HG02884 (cell line): ENCODE measurements at regions not wholly inside any gene's neighbourhood (a gene's known extent, or its start where the extent isn't known, plus 50 kb on each side); places are given as distances from the start of the nearest gene placed in this dataset.

Experiments
- ATAC-seq: cut with Tn5 transposase; IDR thresholded peaks from one replicate; pipeline ENCODE4 v1.9.1; 2021; ENCODE audit warnings: mild to moderate bottlenecking, moderate library complexity; ENCODE audit not compliant: unreplicated experiment

- no peak for ATAC-seq
Observed at GRCh38 chr10:4503076-4503475, 322.9 kb upstream of the AKR1E2 start.

DNA sequence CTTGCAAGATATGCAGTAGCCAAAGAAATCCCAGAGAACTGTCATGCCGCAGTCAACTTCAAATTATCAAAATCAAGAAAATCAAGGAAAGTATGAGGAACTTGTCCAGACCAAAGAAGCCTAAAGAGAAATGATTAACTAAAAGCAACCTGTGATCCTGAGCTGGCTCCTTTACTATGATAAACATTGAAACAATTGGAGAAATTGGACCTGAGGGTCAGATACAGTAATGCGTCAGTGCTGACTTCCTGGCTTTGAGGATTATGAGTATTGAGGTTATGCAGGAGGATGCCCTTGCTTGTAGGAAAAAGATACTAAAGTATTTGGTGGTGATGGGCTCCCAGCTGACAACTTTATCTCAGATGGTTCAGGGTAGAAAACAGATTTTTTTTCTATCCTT is 324.7 kb upstream of the AKR1E2 start:
- no peak for ATAC-seq

DNA sequence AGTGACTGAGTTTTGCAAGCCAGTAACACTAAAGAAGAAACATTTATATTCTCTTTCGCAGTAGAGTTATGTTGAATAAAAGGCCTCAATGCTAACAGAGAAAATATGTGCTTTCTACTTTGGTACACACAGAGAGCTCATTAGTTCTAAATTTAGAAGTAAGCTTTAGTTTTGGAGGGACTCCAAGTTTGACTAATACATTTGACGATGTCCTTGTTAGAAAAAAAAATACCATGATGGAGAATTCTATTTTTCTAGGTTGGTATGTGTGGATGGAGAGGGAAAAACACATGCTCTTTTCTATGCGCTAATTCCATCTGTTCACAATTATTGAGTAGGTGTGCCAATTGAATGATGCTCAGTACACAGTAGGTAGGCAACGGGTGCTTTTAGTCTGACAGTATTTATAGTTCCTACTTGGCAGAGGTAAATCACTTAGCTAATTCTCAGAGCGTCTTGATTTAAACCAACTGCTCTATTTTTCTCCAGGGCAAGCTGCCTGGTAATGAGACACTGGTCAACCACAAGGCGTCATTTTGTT is 327.2 kb upstream of the AKR1E2 start:
- no peak for ATAC-seq

GRCh38 chr10:4494551-4494950 is 331.5 kb upstream of the AKR1E2 start:
- ATAC-seq = no peak

DNA sequence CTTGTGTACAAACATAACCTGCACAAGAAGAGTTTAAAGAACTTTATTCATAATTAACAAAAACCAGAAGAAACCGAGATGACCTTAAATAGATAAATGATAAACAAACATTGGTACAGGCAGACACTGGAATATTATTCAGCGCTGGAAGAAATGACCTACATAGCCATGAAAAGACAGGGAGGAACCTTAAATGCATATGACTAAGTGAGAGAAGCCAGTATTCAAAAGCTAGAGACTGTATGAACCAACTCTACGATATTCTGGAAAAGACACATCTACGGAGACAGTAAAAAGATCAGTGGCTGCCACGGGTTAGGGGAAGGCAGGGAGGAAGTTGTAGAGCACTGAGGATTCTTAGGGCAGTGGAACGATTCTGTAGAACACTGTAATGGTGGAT is 333.8 kb upstream of the AKR1E2 start:
- ATAC-seq = no peak

DNA sequence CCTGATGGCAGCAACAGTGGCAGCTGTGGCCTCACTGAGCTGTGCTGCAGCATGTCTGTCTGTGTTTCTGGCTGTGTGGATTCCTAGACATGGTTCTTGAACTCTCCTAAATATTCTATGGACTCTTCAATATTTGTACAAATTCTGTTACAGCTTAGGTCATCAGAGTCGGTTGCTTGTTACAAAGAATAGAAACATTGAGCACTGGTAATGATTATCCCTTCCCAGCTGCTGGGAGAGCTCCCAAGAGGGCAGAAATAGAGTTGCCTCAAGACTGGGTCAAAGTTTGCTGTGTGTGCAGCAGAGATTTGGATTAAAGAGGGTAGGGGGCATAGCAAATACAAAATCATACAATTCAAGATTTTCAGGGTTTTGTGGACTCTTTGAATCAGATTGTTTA is 337.1 kb upstream of the AKR1E2 start:
- ATAC-seq = no peak

DNA sequence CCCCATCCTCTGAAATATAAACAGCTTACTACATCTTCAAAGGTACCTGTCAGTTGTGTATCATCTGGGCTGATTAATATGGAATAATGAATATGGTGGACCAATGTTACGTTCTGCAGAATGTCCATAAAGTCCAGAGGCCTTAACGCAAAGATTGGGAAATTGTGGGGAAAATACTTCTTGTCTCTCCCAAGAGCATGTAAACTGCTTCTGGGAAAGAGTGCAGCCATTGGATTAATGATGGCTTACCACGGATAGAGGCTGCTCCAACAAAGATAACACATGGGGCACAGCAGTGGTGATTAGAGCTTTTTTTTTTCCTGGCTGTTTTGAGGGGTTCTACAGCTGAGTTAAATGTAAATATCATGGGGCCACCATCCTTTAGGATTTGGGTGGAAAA is 340.4 kb upstream of the AKR1E2 start:
- ATAC-seq = no peak

GRCh38 chr10:4483811-4484210 is 342.2 kb upstream of the AKR1E2 start:
- ATAC-seq = no peak

GRCh38 chr10:4482659-4483058 is 343.3 kb upstream of the AKR1E2 start:
- ATAC-seq = no peak

GRCh38 chr10:4481192-4481591 is 344.8 kb upstream of the AKR1E2 start:
- no peak for ATAC-seq

DNA sequence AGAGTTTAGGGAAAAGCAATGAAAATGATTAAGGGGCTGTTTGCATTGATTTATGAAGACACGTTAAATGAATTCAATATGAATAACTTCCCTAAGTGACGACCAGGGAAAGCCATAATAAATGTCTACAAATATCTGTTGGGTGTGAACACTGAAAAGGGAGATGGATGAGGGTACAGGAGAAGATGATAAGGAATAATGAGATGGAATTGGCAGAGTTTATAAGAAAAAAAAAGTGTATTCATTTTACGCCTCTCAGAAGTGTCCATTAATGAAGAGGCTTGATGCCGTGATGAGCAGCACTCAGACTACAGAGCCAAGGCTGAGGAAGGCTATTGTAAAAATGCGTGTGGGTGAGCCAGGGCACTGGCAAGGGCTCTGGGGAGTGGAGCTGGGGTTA is 346.7 kb upstream of the AKR1E2 start:
- ATAC-seq = no peak

DNA sequence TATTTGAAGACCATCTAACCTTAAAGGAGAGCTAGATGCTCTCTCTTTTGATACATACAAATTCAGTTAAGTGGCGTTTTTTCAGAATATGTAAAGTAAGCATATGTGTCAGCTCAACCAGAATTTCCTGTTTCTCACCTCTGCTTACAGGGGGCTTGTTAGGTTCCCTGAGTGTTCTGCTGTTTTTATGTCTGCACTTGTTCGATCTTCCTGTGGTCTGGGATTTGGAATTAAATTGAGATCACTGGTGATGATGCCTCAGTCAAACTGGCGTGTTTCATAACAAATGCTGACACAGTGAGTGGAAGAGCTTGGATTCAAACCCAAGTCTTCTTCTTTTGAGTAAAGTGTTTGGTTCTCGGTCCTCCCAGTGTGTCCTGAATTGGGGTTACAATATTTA is 348.3 kb upstream of the AKR1E2 start:
- no peak for ATAC-seq

DNA sequence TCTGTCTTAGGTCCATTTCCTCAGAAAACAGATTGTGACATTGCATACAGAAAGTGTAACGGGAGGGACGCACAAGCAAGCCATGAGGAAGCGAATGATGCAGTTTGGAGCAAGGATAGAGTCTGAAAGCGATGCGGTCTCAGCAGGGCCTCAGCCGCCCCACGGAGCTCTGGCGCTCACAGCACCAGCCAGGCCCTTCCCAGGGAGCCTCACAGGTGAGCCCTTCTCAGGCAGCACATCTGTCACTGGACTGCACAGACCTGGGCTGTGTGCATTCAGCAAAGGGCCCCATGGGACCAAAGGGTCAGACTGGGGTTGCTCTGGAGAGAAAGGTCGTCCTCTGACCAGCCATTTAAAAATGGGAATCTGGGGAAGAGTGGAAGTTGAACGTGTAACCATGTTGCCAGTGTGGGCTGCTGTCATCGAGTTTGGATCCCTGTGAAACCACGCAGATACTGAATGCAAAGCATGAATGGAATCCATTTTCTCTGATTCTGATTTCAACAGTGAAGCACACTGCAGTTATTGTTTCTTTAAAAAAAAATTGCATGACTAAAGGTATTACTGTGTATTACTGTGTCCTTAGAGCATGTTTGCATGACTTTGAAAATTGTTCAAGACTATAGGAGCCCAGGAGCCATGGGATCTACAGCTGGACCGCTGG is 350.0 kb upstream of the AKR1E2 start:
- no peak for ATAC-seq

DNA sequence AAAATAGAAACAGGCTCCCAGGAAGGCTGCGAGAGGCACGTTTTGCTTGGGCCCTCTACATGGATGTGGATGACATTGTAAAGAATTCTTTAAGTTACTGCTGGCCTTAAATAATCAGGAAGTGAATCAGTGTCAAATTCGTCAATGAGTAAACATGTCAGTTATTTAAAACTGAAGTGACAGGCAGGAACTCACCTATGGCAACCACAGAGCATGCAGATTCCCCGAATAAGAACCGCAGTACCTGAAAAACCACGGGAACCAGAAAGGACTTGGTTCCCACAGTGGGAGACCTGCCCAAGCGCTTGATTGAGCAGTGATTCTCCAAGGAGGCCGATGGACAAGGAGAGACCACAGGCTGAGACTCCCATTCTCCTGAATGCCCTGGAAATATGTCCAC is 351.2 kb upstream of the AKR1E2 start:
- no peak for ATAC-seq

GRCh38 chr10:4473977-4474376 is 352.0 kb upstream of the AKR1E2 start:
- ATAC-seq = no peak

DNA sequence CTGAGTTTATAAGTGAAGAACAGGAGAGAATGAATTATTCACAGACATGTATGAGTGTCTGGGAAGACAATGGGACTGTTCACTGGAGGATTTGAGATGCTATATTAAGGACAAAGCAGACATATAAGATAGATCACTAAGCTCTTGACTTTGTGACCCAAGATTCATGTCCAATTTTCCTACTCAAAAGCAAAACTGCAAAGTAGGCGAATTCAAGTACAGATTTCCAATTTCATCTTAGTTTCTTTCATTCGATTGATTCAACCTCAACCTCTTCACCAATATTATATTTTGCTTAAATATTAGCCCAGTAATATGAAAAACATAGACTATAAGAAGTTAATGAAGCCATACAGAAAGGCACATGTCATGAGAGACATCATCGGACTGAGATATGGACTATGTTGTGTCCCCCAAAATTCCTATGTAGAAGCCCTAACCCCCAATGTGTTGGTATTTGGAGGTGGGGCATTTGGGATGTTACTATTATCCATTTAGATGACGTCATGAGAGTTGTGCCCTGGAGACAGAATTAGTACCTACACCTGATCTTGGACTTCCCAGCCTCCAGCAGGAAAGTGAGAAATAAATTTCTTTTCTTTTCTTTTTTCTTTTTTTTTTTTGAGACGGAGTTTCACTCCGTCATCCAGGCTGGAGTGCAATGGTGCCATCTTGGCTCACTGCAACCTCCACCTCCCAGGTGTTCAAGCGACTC is 353.7 kb upstream of the AKR1E2 start:
- ATAC-seq = no peak

- no peak for ATAC-seq
Observed at GRCh38 chr10:4470231-4470835, 355.7 kb upstream of the AKR1E2 start.

- ATAC-seq = no peak
Observed at GRCh38 chr10:4467481-4467880, 358.5 kb upstream of the AKR1E2 start.

- no peak for ATAC-seq
Observed at GRCh38 chr10:4460267-4460666, 365.7 kb upstream of the AKR1E2 start.

- ATAC-seq = no peak
Observed at GRCh38 chr10:4459531-4459930, 366.5 kb upstream of the AKR1E2 start.

GRCh38 chr10:4457597-4457996 is 368.4 kb upstream of the AKR1E2 start:
- no peak for ATAC-seq

DNA sequence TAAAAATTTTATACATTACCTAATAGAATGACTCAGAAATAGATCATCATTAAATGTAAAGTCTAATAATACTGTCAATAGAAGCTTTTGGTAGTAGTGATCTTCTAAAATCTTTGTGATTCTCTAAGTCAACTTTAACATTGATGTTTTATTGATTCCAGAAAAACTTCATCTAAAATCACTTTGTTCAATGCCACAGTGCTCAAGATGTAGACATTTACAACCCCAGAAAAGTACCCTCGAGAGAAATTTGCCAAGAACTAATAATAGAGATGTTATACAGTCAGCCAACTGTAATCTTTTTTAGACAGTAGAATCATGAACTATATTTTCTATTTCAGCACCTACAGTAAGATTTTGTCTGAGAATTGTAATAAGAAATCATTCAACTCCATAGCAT is 369.2 kb upstream of the AKR1E2 start:
- no peak for ATAC-seq
